ENCODE measurements at regions not wholly inside any gene's neighbourhood (a gene's known extent, or its start where the extent isn't known, plus 50 kb on each side); places are given as distances from the start of the nearest gene placed in this dataset.
A peak's percentile ranks its signal among the peaks of the same experiment; 100 is the strongest.
"Not testable (repeated sequence)": the region's sequence is repeated elsewhere in the genome, so short reads cannot be mapped to it uniquely, and the experiment has no call there.

GRCh38 chr1:25171013-25171412, 61.3 kb downstream of the SYF2 start:
- H3K27me3 ChIP-seq (ENCODE audit: control insufficient read depth, insufficient read depth, low read length); H3K27ac ChIP-seq (ENCODE audit: low read depth in 2 of 2, low read length in 2 of 2); H3K9me3 ChIP-seq (ENCODE audit: control insufficient read depth in 2 of 3, insufficient read depth in 1 of 3, low read length in 3 of 3); DNase-seq; intact Hi-C loops (cut with DNase I); H3K36me3 ChIP-seq (ENCODE audit: control insufficient read depth in 2 of 3, insufficient read depth in 3 of 3, low read length in 3 of 3); FAIRE-seq; H3K4me3 ChIP-seq (ENCODE audit: low read length in 3 of 3); H3K9ac ChIP-seq (ENCODE audit: low read length in 3 of 3): not testable (repeated sequence)
- H3K4me1 ChIP-seq (ENCODE audit: control insufficient read depth in 2 of 3, insufficient read depth in 2 of 3, low read depth in 1 of 3, low read length in 3 of 3), result peaks cover 12 to 18% (median 14%) of the 10 kb centered on the region in 3 donors

GRCh38 chr1:25170439-25170838, 61.9 kb downstream of the SYF2 start:
- no peak overlapping the region for H3K4me3 ChIP-seq (ENCODE audit: low read length in 3 of 3)
- H3K36me3 ChIP-seq (ENCODE audit: control insufficient read depth in 2 of 3, insufficient read depth in 3 of 3, low read length in 3 of 3), result no peaks in the 10 kb centered on the region
- no peaks in the 10 kb centered on the region for H3K9me3 ChIP-seq (ENCODE audit: control insufficient read depth in 2 of 3, insufficient read depth in 1 of 3, low read length in 3 of 3)
- peaks cover 12 to 18% (median 14%) of the 10 kb centered on the region in 3 donors for H3K4me1 ChIP-seq (ENCODE audit: control insufficient read depth in 2 of 3, insufficient read depth in 2 of 3, low read depth in 1 of 3, low read length in 3 of 3)
- no peak for FAIRE-seq
- intact Hi-C loops (cut with DNase I), result no loop called here
- DNase-seq, result no peak
- no peak overlapping the region for H3K9ac ChIP-seq (ENCODE audit: low read length in 3 of 3)
- H3K27me3 ChIP-seq (ENCODE audit: control insufficient read depth, insufficient read depth, low read length), result no peaks in the 10 kb centered on the region
- TF ChIP-seq CTCF (IDR thresholded peaks at IDR 0.05; ENCODE audit: borderline replicate concordance, extremely low read depth, insufficient read depth), result no peak
- H3K27ac ChIP-seq (ENCODE audit: low read depth in 2 of 2, low read length in 2 of 2), result no peak overlapping the region

GRCh38 chr1:25169610-25170009, 62.7 kb downstream of the SYF2 start:
- H3K27me3 ChIP-seq (ENCODE audit: control insufficient read depth, insufficient read depth, low read length), result no peaks in the 10 kb centered on the region
- H3K9me3 ChIP-seq (ENCODE audit: control insufficient read depth in 2 of 3, insufficient read depth in 1 of 3, low read length in 3 of 3), result no peaks in the 10 kb centered on the region
- FAIRE-seq (no peak), DNase-seq (no peak)
- TF ChIP-seq CTCF (IDR thresholded peaks at IDR 0.05; ENCODE audit: borderline replicate concordance, extremely low read depth, insufficient read depth), result no peak
- intact Hi-C loops (cut with DNase I), result no loop called here
- H3K4me3 ChIP-seq (ENCODE audit: low read length in 3 of 3), result no peak overlapping the region
- H3K36me3 ChIP-seq (ENCODE audit: control insufficient read depth in 2 of 3, insufficient read depth in 3 of 3, low read length in 3 of 3), result no peaks in the 10 kb centered on the region
- no peak overlapping the region for H3K27ac ChIP-seq (ENCODE audit: low read depth in 2 of 2, low read length in 2 of 2)
- H3K4me1 ChIP-seq (ENCODE audit: control insufficient read depth in 2 of 3, insufficient read depth in 2 of 3, low read depth in 1 of 3, low read length in 3 of 3), result peaks cover 9 to 18% (median 11%) of the 10 kb centered on the region in 3 donors
- no peak overlapping the region for H3K9ac ChIP-seq (ENCODE audit: low read length in 3 of 3)

- no peak overlapping the region for H3K9ac ChIP-seq (ENCODE audit: low read length in 3 of 3)
- TF ChIP-seq CTCF (IDR thresholded peaks at IDR 0.05; ENCODE audit: borderline replicate concordance, extremely low read depth, insufficient read depth), result no peak
- DNase-seq (no peak), FAIRE-seq (no peak)
- no peak overlapping the region for H3K4me3 ChIP-seq (ENCODE audit: low read length in 3 of 3)
- H3K27ac ChIP-seq (ENCODE audit: low read depth in 2 of 2, low read length in 2 of 2), result peak overlapping the region in 1 of 2 donors; percentile 38
- no peaks in the 10 kb centered on the region for H3K9me3 ChIP-seq (ENCODE audit: control insufficient read depth in 2 of 3, insufficient read depth in 1 of 3, low read length in 3 of 3)
- no peaks in the 10 kb centered on the region for H3K36me3 ChIP-seq (ENCODE audit: control insufficient read depth in 2 of 3, insufficient read depth in 3 of 3, low read length in 3 of 3)
- H3K4me1 ChIP-seq (ENCODE audit: control insufficient read depth in 2 of 3, insufficient read depth in 2 of 3, low read depth in 1 of 3, low read length in 3 of 3), result peaks cover 5 to 14% (median 6%) of the 10 kb centered on the region in 3 donors
- intact Hi-C loops (cut with DNase I), result no loop called here
- no peaks in the 10 kb centered on the region for H3K27me3 ChIP-seq (ENCODE audit: control insufficient read depth, insufficient read depth, low read length)
Measured at GRCh38 chr1:25169168-25169567, 63.1 kb downstream of the SYF2 start.
